ENCODE measurements at regions not wholly inside any gene's neighbourhood (a gene's known extent, or its start where the extent isn't known, plus 50 kb on each side); places are given as distances from the start of the nearest gene placed in this dataset.

GRCh38 chr4:96003951-96004740, 164.3 kb downstream of the PDHA2 start:
- no peak for TF ChIP-seq PATZ1 (CRISPR knock-in tag; IDR thresholded peaks at IDR 0.05; ENCODE audit: borderline replicate concordance)
- no peak for TF ChIP-seq GLIS3 (CRISPR knock-in tag; IDR thresholded peaks at IDR 0.05)
- no peak for TF ChIP-seq BACH2 (CRISPR knock-in tag; IDR thresholded peaks at IDR 0.05; ENCODE audit: borderline replicate concordance)
- no peak for TF ChIP-seq SNAI2 (CRISPR knock-in tag; IDR thresholded peaks at IDR 0.05)
- TF ChIP-seq ARNTL (CRISPR knock-in tag; IDR thresholded peaks at IDR 0.05; ENCODE audit: borderline replicate concordance, low read depth) = no peak
- no peak for TF ChIP-seq ZNF70 (CRISPR knock-in tag; IDR thresholded peaks at IDR 0.05)
- TF ChIP-seq OSR1 (CRISPR knock-in tag; IDR thresholded peaks at IDR 0.05) = no peak
- no peak for TF ChIP-seq ZFP30 (CRISPR knock-in tag; IDR thresholded peaks at IDR 0.05)
- TF ChIP-seq PPARA (CRISPR knock-in tag; IDR thresholded peaks at IDR 0.05; ENCODE audit: borderline replicate concordance) = no peak
- TF ChIP-seq TSHZ2 (CRISPR knock-in tag; IDR thresholded peaks at IDR 0.05) = no peak
- TF ChIP-seq ZC3H10 (CRISPR knock-in tag; IDR thresholded peaks at IDR 0.05) = no peak
- no peak for TF ChIP-seq ZNF8 (CRISPR knock-in tag; IDR thresholded peaks at IDR 0.05)
- TF ChIP-seq, protein P1, sequence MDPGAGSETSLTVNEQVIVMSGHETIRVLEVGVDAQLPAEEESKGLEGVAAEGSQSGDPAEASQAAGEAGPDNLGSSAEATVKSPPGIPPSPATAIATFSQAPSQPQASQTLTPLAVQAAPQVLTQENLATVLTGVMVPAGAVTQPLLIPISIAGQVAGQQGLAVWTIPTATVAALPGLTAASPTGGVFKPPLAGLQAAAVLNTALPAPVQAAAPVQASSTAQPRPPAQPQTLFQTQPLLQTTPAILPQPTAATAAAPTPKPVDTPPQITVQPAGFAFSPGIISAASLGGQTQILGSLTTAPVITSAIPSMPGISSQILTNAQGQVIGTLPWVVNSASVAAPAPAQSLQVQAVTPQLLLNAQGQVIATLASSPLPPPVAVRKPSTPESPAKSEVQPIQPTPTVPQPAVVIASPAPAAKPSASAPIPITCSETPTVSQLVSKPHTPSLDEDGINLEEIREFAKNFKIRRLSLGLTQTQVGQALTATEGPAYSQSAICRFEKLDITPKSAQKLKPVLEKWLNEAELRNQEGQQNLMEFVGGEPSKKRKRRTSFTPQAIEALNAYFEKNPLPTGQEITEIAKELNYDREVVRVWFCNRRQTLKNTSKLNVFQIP (CRISPR knock-in tag; IDR thresholded peaks at IDR 0.05; ENCODE audit: borderline replicate concordance, low read depth) = no peak
